IMR-90 (cell line): ENCODE measurements at regions not wholly inside any gene's neighbourhood (a gene's known extent, or its start where the extent isn't known, plus 50 kb on each side); places are given as distances from the start of the nearest gene placed in this dataset.

Source experiments
- ATAC-seq: fragments of 200-7000 bp; cut with Tn5 transposase; 2 replicates; pipeline ENCODE4 v1.9.1; 2020; ENCODE audit warnings: low read depth, mild to moderate bottlenecking, moderate library complexity
- BruUV-seq: library from RNA; stranded (reverse); fragments of 400-500 nt; replicated peaks from 2 replicates; lab custom pipeline; 2021; lab: Mats Ljungman, UMichigan
- CTCF ChIA-PET: fragments of 300-600 bp; formaldehyde crosslinking; extraction: SDS; loops from one replicate; lab custom pipeline; 2021; ENCODE audit warnings: antibody characterized with exemption; lab: Yijun Ruan, JAX
- POLR2A ChIA-PET: fragments of 300-600 bp; sonication (Branson Sonifier 250); formaldehyde crosslinking; loops from one replicate; lab custom pipeline; 2022; ENCODE audit warnings: antibody characterized with exemption; ENCODE audit not compliant: unreplicated experiment; lab: Charles Lee
- DNase-seq: peaks from one replicate; pipeline ENCODE4 v3.0.0; 2013
- H2AFZ ChIP-seq: replicated peaks from 2 replicates; pipeline ENCODE3; 2013; ENCODE audit warnings: low read length, mild to moderate bottlenecking; ENCODE audit not compliant: poor library complexity
- H2AK5ac ChIP-seq: 2 replicates; pipeline ENCODE4 v1.6.1; 2013; ENCODE audit warnings: low read depth, low read length, inconsistent platforms
- H2AK9ac ChIP-seq: replicated peaks from 2 replicates; pipeline ENCODE3; 2013; ENCODE audit warnings: mild to moderate bottlenecking, low read depth, low read length, moderate library complexity; ENCODE audit not compliant: poor library complexity
- H2BK120ac ChIP-seq: 2 replicates; pipeline ENCODE4 v1.6.1; 2013; ENCODE audit warnings: low read depth, low read length, inconsistent platforms
- H2BK15ac ChIP-seq: 3 replicates; pipeline ENCODE4 v1.6.1; 2013; ENCODE audit warnings: low read depth, low read length, inconsistent platforms
- H2BK20ac ChIP-seq: 2 replicates; pipeline ENCODE4 v1.6.1; 2013; ENCODE audit warnings: low read depth, mild to moderate bottlenecking, inconsistent platforms, low read length, moderate library complexity
- H2BK5ac ChIP-seq: 2 replicates; pipeline ENCODE4 v1.6.1; 2013; ENCODE audit warnings: mild to moderate bottlenecking, low read depth, low read length, inconsistent platforms; ENCODE audit not compliant: poor library complexity, severe bottlenecking
- H3K14ac ChIP-seq: replicated peaks from 2 replicates; pipeline ENCODE4 v1.6.1; 2013; ENCODE audit warnings: low read depth, low read length, inconsistent platforms
- H3K18ac ChIP-seq: 2 replicates; pipeline ENCODE4 v1.6.1; 2013; ENCODE audit warnings: low read depth, low read length, control low read depth
- H3K23ac ChIP-seq: 2 replicates; pipeline ENCODE4 v1.6.1; 2013; ENCODE audit warnings: low read depth, low read length, inconsistent platforms
- H3K27ac ChIP-seq: 2 replicates; pipeline ENCODE4 v1.5.1; 2013; ENCODE audit warnings: mild to moderate bottlenecking, control low read depth, low read length; ENCODE audit not compliant: insufficient read depth
- H3K27me3 ChIP-seq: 2 replicates; pipeline ENCODE4 v1.6.1; 2013; ENCODE audit warnings: low read length; ENCODE audit not compliant: control insufficient read depth, insufficient read depth
- H3K36me3 ChIP-seq: 2 replicates; pipeline ENCODE4 v1.6.1; 2013; ENCODE audit warnings: low read length, mixed read lengths; ENCODE audit not compliant: control insufficient read depth, insufficient read depth
- H3K4ac ChIP-seq: 2 replicates; pipeline ENCODE4 v1.6.1; 2013; ENCODE audit warnings: low read depth, low read length, inconsistent platforms
- H3K4me1 ChIP-seq: 2 replicates; pipeline ENCODE4 v1.6.1; 2013; ENCODE audit warnings: low read length, mixed read lengths; ENCODE audit not compliant: control insufficient read depth, insufficient read depth
- H3K4me2 ChIP-seq: 2 replicates; pipeline ENCODE4 v1.6.1; 2013; ENCODE audit warnings: low read depth, mild to moderate bottlenecking, control low read depth, low read length, moderate library complexity
- H3K4me3 ChIP-seq: 2 replicates; pipeline ENCODE4 v1.5.1; 2013; ENCODE audit warnings: low read depth, mild to moderate bottlenecking, control low read depth, low read length, moderate library complexity; ENCODE audit not compliant: insufficient read depth
- H3K56ac ChIP-seq: 2 replicates; pipeline ENCODE4 v1.6.1; 2013; ENCODE audit warnings: low read length, inconsistent platforms; ENCODE audit not compliant: insufficient read depth; ENCODE audit errors: extremely low read depth
- H3K79me1 ChIP-seq, 2 experiments: 2 replicates each; pipeline ENCODE4 v1.6.1; 2013; ENCODE audit warnings: low read length in 2 of 2, inconsistent platforms in 1 of 2, low read depth in 1 of 2
- H3K9ac ChIP-seq: 2 replicates; pipeline ENCODE4 v1.6.1; 2013; ENCODE audit warnings: low read depth, low read length, control low read depth
- H3K9me1 ChIP-seq: 2 replicates; pipeline ENCODE4 v1.6.1; 2013; ENCODE audit warnings: low read length, inconsistent platforms; ENCODE audit not compliant: insufficient read depth
- H3K9me3 ChIP-seq: 2 replicates; pipeline ENCODE4 v1.6.1; 2013; ENCODE audit warnings: low read length; ENCODE audit not compliant: control insufficient read depth, insufficient read depth
- H4K20me1 ChIP-seq: 2 replicates; pipeline ENCODE4 v1.6.1; 2013; ENCODE audit warnings: low read length, inconsistent platforms; ENCODE audit not compliant: insufficient read depth
- H4K5ac ChIP-seq: 2 replicates; pipeline ENCODE4 v1.6.1; 2013; ENCODE audit warnings: mild to moderate bottlenecking, low read depth, low read length, control low read depth
- H4K8ac ChIP-seq, 2 experiments: 2 replicates each; pipeline ENCODE4 v1.6.1; 2013; ENCODE audit warnings: low read depth in 2 of 2, low read length in 2 of 2, control low read depth in 1 of 2, inconsistent platforms in 1 of 2
- H4K91ac ChIP-seq: 2 replicates; pipeline ENCODE4 v1.6.1; 2013; ENCODE audit warnings: low read depth, low read length, inconsistent platforms; ENCODE audit not compliant: insufficient read depth
- BHLHE40 ChIP-seq: fragments of 150-350 bp; IDR thresholded peaks from 2 replicates; pipeline ENCODE4 v1.6.1; 2016; ENCODE audit warnings: mild to moderate bottlenecking, low read depth, low read length
- CEBPB ChIP-seq: IDR thresholded peaks from 2 replicates; pipeline ENCODE4 v1.6.1; 2012; ENCODE audit warnings: low read depth, low read length, improper control_type of control experiment
- CHD1 ChIP-seq: IDR thresholded peaks from 2 replicates; pipeline ENCODE4 v1.6.1; 2012; ENCODE audit warnings: low read depth, low read length, improper control_type of control experiment
- FOS ChIP-seq: fragments of 150-350 bp; IDR thresholded peaks from 2 replicates; pipeline ENCODE4 v1.6.1; 2016; ENCODE audit warnings: low read depth, low read length
- MAFK ChIP-seq: IDR thresholded peaks from 2 replicates; pipeline ENCODE4 v1.6.1; 2012; ENCODE audit warnings: low read depth, low read length, improper control_type of control experiment
- MAZ ChIP-seq: IDR thresholded peaks from 2 replicates; pipeline ENCODE4 v1.6.1; 2012; ENCODE audit warnings: low read depth, mild to moderate bottlenecking, low read length, improper control_type of control experiment, moderate library complexity, borderline replicate concordance
- MXI1 ChIP-seq: IDR thresholded peaks from 2 replicates; pipeline ENCODE4 v1.6.1; 2012; ENCODE audit warnings: low read depth, mild to moderate bottlenecking, low read length, moderate library complexity, borderline replicate concordance
- NFE2L2 ChIP-seq: fragments of 150-350 bp; IDR thresholded peaks from 2 replicates; pipeline ENCODE4 v1.6.1; 2016; ENCODE audit warnings: low read depth, mild to moderate bottlenecking, low read length
- POLR2A ChIP-seq: IDR thresholded peaks from 2 replicates; pipeline ENCODE4 v1.6.1; 2012; ENCODE audit warnings: mild to moderate bottlenecking, low read depth, low read length
- RAD21 ChIP-seq: IDR thresholded peaks from 2 replicates; pipeline ENCODE4 v1.6.1; 2012; ENCODE audit warnings: low read length, improper control_type of control experiment
- RCOR1 ChIP-seq: IDR thresholded peaks from 2 replicates; pipeline ENCODE4 v1.6.1; 2012; ENCODE audit warnings: mild to moderate bottlenecking, low read length, improper control_type of control experiment; ENCODE audit not compliant: insufficient replicate concordance
- RFX5 ChIP-seq: IDR thresholded peaks from 2 replicates; pipeline ENCODE4 v1.8.0; 2012; ENCODE audit warnings: low read depth, mild to moderate bottlenecking, low read length, moderate library complexity
- SMC3 ChIP-seq: fragments of 150-350 bp; IDR thresholded peaks from 2 replicates; pipeline ENCODE4 v1.6.1; 2016; ENCODE audit warnings: low read depth, mild to moderate bottlenecking, antibody characterized with exemption, low read length, moderate library complexity
- WGBS, 2 experiments: methylation state at CpG; one replicate each; pipeline versions ENCODE4 v1.1.5 to v1.1.7; 2013; ENCODE audit warnings: missing lambda C conversion rate in 2 of 2; ENCODE audit not compliant: insufficient read length in 1 of 2; ENCODE audit errors: extremely low coverage in 2 of 2; 5-methylcytosine and 5-hydroxymethylcytosine counted together
- dilution Hi-C: fragments of 300-500 bp; cut with HindIII; formaldehyde crosslinking; loops from one replicate; pipeline ENCODE4 v1.14.3; 2018; ENCODE audit warnings: low sequenced_read_pairs; ENCODE audit not compliant: unreplicated experiment
- in situ Hi-C: fragments of 300-500 bp; cut with MboI; formaldehyde crosslinking; loops from 3 replicates; pipeline ENCODE4 v1.14.3; 2019; ENCODE audit warnings: low sequenced_read_pairs, inconsistent platforms, mixed read lengths
- intact Hi-C: fragments of 100-400 bp; cut with micrococcal nuclease; formaldehyde crosslinking; loops from 2 replicates; pipeline ENCODE4 v1.10.0; 2022
- TF ChIP-seq, protein P1 (sequence below): conservative IDR thresholded peaks from 2 replicates; pipeline ENCODE4 v1.5.1; 2012; ENCODE audit warnings: mild to moderate bottlenecking, low read depth, low read length, improper control_type of control experiment
- TF ChIP-seq, protein P2 (sequence below): fragments of 150-350 bp; IDR thresholded peaks from 2 replicates; pipeline ENCODE4 v1.6.1; 2016; ENCODE audit warnings: low read depth, mild to moderate bottlenecking, low read length, moderate library complexity, borderline replicate concordance
- TF ChIP-seq, protein P3 (sequence below): fragments of 150-350 bp; IDR thresholded peaks from 2 replicates; pipeline ENCODE4 v1.6.1; 2017; ENCODE audit warnings: mild to moderate bottlenecking, antibody characterized with exemption, low read length, low read depth

DNA sequence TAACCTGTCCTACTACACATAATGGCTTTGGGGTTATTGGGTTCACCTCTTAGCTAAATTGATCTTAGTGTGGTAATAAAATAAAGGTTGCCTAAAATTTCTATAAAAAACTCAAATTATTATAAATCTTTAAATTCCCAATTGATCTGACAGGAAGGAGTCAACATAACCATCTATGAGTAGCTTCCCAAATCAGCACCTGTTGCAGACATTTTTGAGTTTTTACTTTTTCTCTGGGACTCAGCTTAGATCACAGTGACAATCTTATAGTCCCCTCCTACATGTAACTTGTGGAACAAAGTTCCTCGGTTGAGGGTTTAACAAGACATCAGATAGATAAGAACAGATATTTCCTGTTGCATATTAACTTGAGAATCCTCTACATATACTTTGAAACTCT lies 601.0 kb downstream of the TUSC7 start:
- H3K79me1 ChIP-seq = no peaks in the 10 kb centered on the region
- H4K91ac ChIP-seq = no peak overlapping the region
- ChIA-PET CTCF (no interaction called here), POLR2A (no interaction called here)
- no peak overlapping the region for H3K4ac ChIP-seq
- H2BK5ac ChIP-seq = no peak overlapping the region
- TF ChIP-seq NFE2L2 = no peak
- no peak for TF ChIP-seq RCOR1
- TF ChIP-seq, protein P1, sequence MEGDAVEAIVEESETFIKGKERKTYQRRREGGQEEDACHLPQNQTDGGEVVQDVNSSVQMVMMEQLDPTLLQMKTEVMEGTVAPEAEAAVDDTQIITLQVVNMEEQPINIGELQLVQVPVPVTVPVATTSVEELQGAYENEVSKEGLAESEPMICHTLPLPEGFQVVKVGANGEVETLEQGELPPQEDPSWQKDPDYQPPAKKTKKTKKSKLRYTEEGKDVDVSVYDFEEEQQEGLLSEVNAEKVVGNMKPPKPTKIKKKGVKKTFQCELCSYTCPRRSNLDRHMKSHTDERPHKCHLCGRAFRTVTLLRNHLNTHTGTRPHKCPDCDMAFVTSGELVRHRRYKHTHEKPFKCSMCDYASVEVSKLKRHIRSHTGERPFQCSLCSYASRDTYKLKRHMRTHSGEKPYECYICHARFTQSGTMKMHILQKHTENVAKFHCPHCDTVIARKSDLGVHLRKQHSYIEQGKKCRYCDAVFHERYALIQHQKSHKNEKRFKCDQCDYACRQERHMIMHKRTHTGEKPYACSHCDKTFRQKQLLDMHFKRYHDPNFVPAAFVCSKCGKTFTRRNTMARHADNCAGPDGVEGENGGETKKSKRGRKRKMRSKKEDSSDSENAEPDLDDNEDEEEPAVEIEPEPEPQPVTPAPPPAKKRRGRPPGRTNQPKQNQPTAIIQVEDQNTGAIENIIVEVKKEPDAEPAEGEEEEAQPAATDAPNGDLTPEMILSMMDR = no peak
- TF ChIP-seq SMC3 = no peak
- TF ChIP-seq CHD1 = no peak
- TF ChIP-seq FOS = no peak
- TF ChIP-seq MAFK = no peak
- no peak for TF ChIP-seq MAZ
- TF ChIP-seq RAD21 = no peak
- no peak for TF ChIP-seq BHLHE40
- no peak for TF ChIP-seq POLR2A
- no peak for TF ChIP-seq CEBPB
- no peak for TF ChIP-seq RFX5
- no peak for TF ChIP-seq MXI1
- TF ChIP-seq, protein P2, sequence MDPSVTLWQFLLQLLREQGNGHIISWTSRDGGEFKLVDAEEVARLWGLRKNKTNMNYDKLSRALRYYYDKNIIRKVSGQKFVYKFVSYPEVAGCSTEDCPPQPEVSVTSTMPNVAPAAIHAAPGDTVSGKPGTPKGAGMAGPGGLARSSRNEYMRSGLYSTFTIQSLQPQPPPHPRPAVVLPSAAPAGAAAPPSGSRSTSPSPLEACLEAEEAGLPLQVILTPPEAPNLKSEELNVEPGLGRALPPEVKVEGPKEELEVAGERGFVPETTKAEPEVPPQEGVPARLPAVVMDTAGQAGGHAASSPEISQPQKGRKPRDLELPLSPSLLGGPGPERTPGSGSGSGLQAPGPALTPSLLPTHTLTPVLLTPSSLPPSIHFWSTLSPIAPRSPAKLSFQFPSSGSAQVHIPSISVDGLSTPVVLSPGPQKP = no peak
- TF ChIP-seq, protein P3, sequence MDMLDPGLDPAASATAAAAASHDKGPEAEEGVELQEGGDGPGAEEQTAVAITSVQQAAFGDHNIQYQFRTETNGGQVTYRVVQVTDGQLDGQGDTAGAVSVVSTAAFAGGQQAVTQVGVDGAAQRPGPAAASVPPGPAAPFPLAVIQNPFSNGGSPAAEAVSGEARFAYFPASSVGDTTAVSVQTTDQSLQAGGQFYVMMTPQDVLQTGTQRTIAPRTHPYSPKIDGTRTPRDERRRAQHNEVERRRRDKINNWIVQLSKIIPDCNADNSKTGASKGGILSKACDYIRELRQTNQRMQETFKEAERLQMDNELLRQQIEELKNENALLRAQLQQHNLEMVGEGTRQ = no peak
- H3K23ac ChIP-seq = no peak overlapping the region
- H4K5ac ChIP-seq = no peak overlapping the region
- H2BK120ac ChIP-seq = no peak overlapping the region
- ATAC-seq = no peak
- H4K20me1 ChIP-seq = no peaks in the 10 kb centered on the region
- H3K9ac ChIP-seq = no peak overlapping the region
- no peak overlapping the region for H3K56ac ChIP-seq
- H3K18ac ChIP-seq = no peak overlapping the region
- no peaks in the 10 kb centered on the region for H3K9me3 ChIP-seq
- no peak overlapping the region for H2BK15ac ChIP-seq
- H3K27ac ChIP-seq = no peak overlapping the region
- dilution Hi-C loops = no loop called here
- no peak overlapping the region for H2AFZ ChIP-seq
- H3K9me1 ChIP-seq = no peaks in the 10 kb centered on the region
- no peak overlapping the region for H2AK9ac ChIP-seq
- no peak overlapping the region for H2BK20ac ChIP-seq
- no CpG with 5 or more reads among the region's 1 CpG for WGBS, 2 experiments
- BruUV-seq = no TSS peak
- intact Hi-C loops = no loop called here
- no peak for DNase-seq
- H3K14ac ChIP-seq = no peak overlapping the region
- H2AK5ac ChIP-seq = no peak overlapping the region
- H4K8ac ChIP-seq = no peak overlapping the region
- in situ Hi-C loops = no loop called here
- H3K4me2 ChIP-seq = no peak overlapping the region
- no peaks in the 10 kb centered on the region for H3K4me1 ChIP-seq
- no peaks in the 10 kb centered on the region for H3K27me3 ChIP-seq
- H3K36me3 ChIP-seq = no peaks in the 10 kb centered on the region
- no peak overlapping the region for H3K4me3 ChIP-seq
